Epithelial cell of esophagus (primary cell): ENCODE measurements at regions not wholly inside any gene's neighbourhood (a gene's known extent, or its start where the extent isn't known, plus 50 kb on each side); places are given as distances from the start of the nearest gene placed in this dataset.

Experiments used
- DNase-seq: peaks from one replicate; pipeline ENCODE4 v3.0.0; 2010; ENCODE audit warnings: low read depth
- H3K4me3 ChIP-seq: 2 replicates; pipeline ENCODE4 v1.5.1; 2011; ENCODE audit warnings: mild to moderate bottlenecking, low read length, control low read depth
- CTCF ChIP-seq: IDR thresholded peaks from 2 replicates; pipeline ENCODE4 v1.5.1; 2011; ENCODE audit warnings: low read depth, mild to moderate bottlenecking, low read length, control low read depth, inconsistent platforms; ENCODE audit not compliant: insufficient read depth; ENCODE audit errors: missing control alignments

GRCh38 chr16:62190426-62190825, 154.2 kb upstream of the CDH8 start:
- DNase-seq, result peak; percentile 53
- TF ChIP-seq CTCF, result peak; percentile 84
- H3K4me3 ChIP-seq, result no peak overlapping the region

- TF ChIP-seq CTCF, result no peak
- no peak for DNase-seq
- H3K4me3 ChIP-seq, result no peak overlapping the region
These were observed 141.3 kb upstream of the CDH8 start for GRCh38 chr16:62177351-62178203.

- no peak overlapping the region for H3K4me3 ChIP-seq
- DNase-seq, result no peak
- TF ChIP-seq CTCF, result no peak
These were observed 134.4 kb upstream of the CDH8 start for GRCh38 chr16:62170642-62171041.

- H3K4me3 ChIP-seq, result no peak overlapping the region
- peak; percentile 64 for DNase-seq
- TF ChIP-seq CTCF, result no peak
These were observed 131.3 kb upstream of the CDH8 start for GRCh38 chr16:62167551-62167950.

- no peak overlapping the region for H3K4me3 ChIP-seq
- no peak for DNase-seq
These were observed 121.3 kb upstream of the CDH8 start for GRCh38 chr16:62157544-62157943.

GRCh38 chr16:62156971-62157370, 120.7 kb upstream of the CDH8 start:
- no peak for TF ChIP-seq CTCF
- H3K4me3 ChIP-seq, result no peak overlapping the region
- DNase-seq, result no peak

More at GRCh38 chr16:62157544-62157943, 121.3 kb upstream of the CDH8 start:
- no peak for TF ChIP-seq CTCF

- no peak for TF ChIP-seq CTCF
- H3K4me3 ChIP-seq, result no peak overlapping the region
- peak; percentile 1 for DNase-seq
These were observed 113.4 kb upstream of the CDH8 start for GRCh38 chr16:62149631-62150030.
